Left ventricle myocardium inferior (tissue), 1 donor: ENCODE measurements at regions not wholly inside any gene's neighbourhood (a gene's known extent, or its start where the extent isn't known, plus 50 kb on each side); places are given as distances from the start of the nearest gene placed in this dataset.
"Not testable (repeated sequence)": the region's sequence is repeated elsewhere in the genome, so short reads cannot be mapped to it uniquely, and the experiment has no call there.

Experiments used
- DNase-seq: peaks from one replicate; pipeline ENCODE4 v3.0.0-alpha.2; 2020
- H3K27ac ChIP-seq: fragments of 200-600 bp; replicated peaks from 2 replicates; pipeline ENCODE4 v1.8.0; 2021
- H3K27me3 ChIP-seq: fragments of 200-600 bp; 2 replicates; pipeline ENCODE4 v1.8.0; 2021; ENCODE audit warnings: low read depth
- H3K36me3 ChIP-seq: fragments of 200-600 bp; 2 replicates; pipeline ENCODE4 v1.8.0; 2021
- H3K4me1 ChIP-seq: fragments of 200-600 bp; 2 replicates; pipeline ENCODE4 v1.8.0; 2021
- H3K4me3 ChIP-seq: fragments of 200-600 bp; 2 replicates; pipeline ENCODE4 v1.8.0; 2021; ENCODE audit warnings: mild to moderate bottlenecking, moderate library complexity
- H3K9me3 ChIP-seq: fragments of 200-600 bp; replicated peaks from 2 replicates; pipeline ENCODE4 v1.8.0; 2021
- CTCF ChIP-seq: fragments of 200-600 bp; IDR thresholded peaks from 2 replicates; pipeline ENCODE4 v1.8.0; 2021; ENCODE audit warnings: antibody characterized with exemption, mild to moderate bottlenecking, borderline replicate concordance
- intact Hi-C: fragments of 100-400 bp; cut with micrococcal nuclease; formaldehyde crosslinking; loops from one replicate; pipeline ENCODE4 v1.11.0; 2022
- donor health status: DM: no; HTN: yes; CAD: no; lungs with severe emphysema.

GRCh38 chr14:27836386-27836785 lies 930.2 kb upstream of the FOXG1 start:
- Histone ChIP-seq H3K9me3 (peaks cover 10% of the 10 kb centered on the region), H3K4me3 (no peak overlapping the region), H3K27me3 (no peaks in the 10 kb centered on the region), H3K36me3 (no peaks in the 10 kb centered on the region), H3K27ac (no peak overlapping the region), H3K4me1 (no peaks in the 10 kb centered on the region)
- DNase-seq, result no peak
- no peak for TF ChIP-seq CTCF
- intact Hi-C loops, result no loop called here

GRCh38 chr14:27845241-27845850 lies 921.2 kb upstream of the FOXG1 start:
- no peaks in the 10 kb centered on the region for H3K4me1 ChIP-seq

GRCh38 chr14:27845902-27846301 lies 920.7 kb upstream of the FOXG1 start:
- H3K4me3 ChIP-seq, result no peak overlapping the region
- no peaks in the 10 kb centered on the region for H3K4me1 ChIP-seq
- H3K36me3 ChIP-seq, result no peaks in the 10 kb centered on the region
- TF ChIP-seq CTCF, result no peak
- DNase-seq, result no peak
- H3K27me3 ChIP-seq, result no peaks in the 10 kb centered on the region
- intact Hi-C loops, result no loop called here
- no peak overlapping the region for H3K27ac ChIP-seq
- H3K9me3 ChIP-seq, result peaks cover 19% of the 10 kb centered on the region

More at GRCh38 chr14:27845241-27845850, 921.2 kb upstream of the FOXG1 start:
- DNase-seq, result no peak
- Histone ChIP-seq H3K36me3 (no peaks in the 10 kb centered on the region), H3K27me3 (no peaks in the 10 kb centered on the region), H3K27ac (no peak overlapping the region), H3K4me3 (no peak overlapping the region), H3K9me3 (peaks cover 14% of the 10 kb centered on the region)
- intact Hi-C loops, result no loop called here
- TF ChIP-seq CTCF, result no peak

- H3K4me1 ChIP-seq, result not testable (repeated sequence)
Observed at GRCh38 chr14:27847480-27847879, 919.1 kb upstream of the FOXG1 start.

GRCh38 chr14:27849193-27849592 lies 917.4 kb upstream of the FOXG1 start:
- DNase-seq, intact Hi-C loops, H3K4me3 ChIP-seq, H3K27me3 ChIP-seq, H3K27ac ChIP-seq, H3K4me1 ChIP-seq, H3K36me3 ChIP-seq: not testable (repeated sequence)
- H3K9me3 ChIP-seq, result peaks cover 45% of the 10 kb centered on the region

More at GRCh38 chr14:27847480-27847879, 919.1 kb upstream of the FOXG1 start:
- DNase-seq, intact Hi-C loops, H3K4me3 ChIP-seq, H3K36me3 ChIP-seq, H3K27ac ChIP-seq, H3K27me3 ChIP-seq: not testable (repeated sequence)
- peaks cover 28% of the 10 kb centered on the region for H3K9me3 ChIP-seq

GRCh38 chr14:27862684-27863083 lies 903.9 kb upstream of the FOXG1 start:
- no peak for TF ChIP-seq CTCF
- Histone ChIP-seq H3K4me3 (no peak overlapping the region), H3K36me3 (no peaks in the 10 kb centered on the region), H3K27me3 (no peaks in the 10 kb centered on the region), H3K4me1 (no peaks in the 10 kb centered on the region), H3K27ac (no peak overlapping the region), H3K9me3 (no peaks in the 10 kb centered on the region)
- DNase-seq, result no peak
- intact Hi-C loops, result no loop called here
